NOMO-1 (cell line): ENCODE measurements at regions not wholly inside any gene's neighbourhood (a gene's known extent, or its start where the extent isn't known, plus 50 kb on each side); places are given as distances from the start of the nearest gene placed in this dataset.

Source experiments
- DNase-seq, 2 experiments: peaks; one replicate each; lab custom pipeline; 2025; ENCODE audit not compliant: unreplicated experiment in 2 of 2; lab: John Stamatoyannopoulos, UW

DNA sequence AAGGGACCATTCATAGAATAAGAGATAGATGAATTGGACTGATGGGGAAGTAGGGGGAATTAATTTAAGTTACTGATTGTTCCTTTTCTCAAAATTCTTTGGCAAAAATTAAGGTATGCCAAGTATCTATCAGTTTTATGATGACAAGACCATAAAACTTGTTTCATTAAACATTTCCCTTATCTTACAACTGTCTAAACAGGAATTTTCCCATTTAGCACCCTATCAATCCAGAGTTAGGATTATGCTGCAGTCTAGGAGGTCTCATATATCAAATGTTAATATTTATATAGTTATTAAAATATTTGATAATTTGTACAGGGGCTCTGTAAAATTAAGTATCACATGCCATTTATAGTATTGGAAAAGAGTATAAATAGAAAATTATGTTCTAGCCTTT lies 51.5 kb upstream of the ARID1B start:
- no peak for DNase-seq

DNA sequence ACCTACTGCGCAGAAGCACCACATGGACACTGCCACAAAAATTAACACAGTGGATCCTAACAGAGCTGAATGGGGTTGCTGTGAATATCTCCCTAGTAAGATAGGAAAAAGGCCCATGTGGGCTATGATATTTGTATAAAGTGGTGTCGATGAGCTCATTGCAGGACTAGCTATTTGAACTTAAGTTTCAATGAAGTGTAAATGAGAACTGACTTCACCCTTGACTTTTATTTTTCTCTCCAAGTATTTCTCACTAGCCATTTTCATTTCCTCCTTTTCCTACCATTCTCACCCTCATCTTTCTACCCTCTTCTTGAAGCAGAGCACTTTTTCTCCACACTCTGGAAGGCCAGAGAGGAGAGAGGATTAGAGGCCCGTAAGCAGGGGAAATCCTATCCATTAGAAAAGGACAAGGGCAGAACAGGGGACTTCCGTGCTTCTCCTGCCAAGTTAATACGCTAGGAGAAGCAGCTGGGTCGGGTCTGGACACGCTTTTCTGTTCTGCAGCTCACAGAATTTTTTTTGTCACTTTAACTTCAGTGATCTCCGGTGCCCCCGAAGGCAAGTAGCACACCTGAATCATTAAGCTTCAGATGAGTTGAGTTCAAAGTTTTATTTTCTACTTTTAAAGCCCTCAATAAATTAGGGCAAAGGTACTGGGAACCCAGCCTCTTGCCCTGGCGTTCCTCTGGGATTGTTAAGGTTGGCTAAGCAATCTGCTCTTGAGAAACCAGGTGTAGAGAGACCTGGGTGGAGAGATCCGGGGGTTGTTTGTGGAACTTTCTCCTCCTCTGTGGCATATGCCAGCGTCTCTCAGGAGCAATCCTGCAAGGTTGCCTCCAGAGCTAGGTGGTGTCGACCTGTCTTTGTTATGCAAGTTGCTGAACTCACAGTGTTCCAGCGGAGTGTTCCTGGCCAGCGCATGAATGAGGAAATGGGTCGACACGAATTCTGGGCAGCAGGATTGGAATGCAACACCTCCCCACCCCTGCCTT lies 56.2 kb upstream of the ARID1B start:
- DNase-seq = peak in 1 of 2 experiments; percentile 27

DNA sequence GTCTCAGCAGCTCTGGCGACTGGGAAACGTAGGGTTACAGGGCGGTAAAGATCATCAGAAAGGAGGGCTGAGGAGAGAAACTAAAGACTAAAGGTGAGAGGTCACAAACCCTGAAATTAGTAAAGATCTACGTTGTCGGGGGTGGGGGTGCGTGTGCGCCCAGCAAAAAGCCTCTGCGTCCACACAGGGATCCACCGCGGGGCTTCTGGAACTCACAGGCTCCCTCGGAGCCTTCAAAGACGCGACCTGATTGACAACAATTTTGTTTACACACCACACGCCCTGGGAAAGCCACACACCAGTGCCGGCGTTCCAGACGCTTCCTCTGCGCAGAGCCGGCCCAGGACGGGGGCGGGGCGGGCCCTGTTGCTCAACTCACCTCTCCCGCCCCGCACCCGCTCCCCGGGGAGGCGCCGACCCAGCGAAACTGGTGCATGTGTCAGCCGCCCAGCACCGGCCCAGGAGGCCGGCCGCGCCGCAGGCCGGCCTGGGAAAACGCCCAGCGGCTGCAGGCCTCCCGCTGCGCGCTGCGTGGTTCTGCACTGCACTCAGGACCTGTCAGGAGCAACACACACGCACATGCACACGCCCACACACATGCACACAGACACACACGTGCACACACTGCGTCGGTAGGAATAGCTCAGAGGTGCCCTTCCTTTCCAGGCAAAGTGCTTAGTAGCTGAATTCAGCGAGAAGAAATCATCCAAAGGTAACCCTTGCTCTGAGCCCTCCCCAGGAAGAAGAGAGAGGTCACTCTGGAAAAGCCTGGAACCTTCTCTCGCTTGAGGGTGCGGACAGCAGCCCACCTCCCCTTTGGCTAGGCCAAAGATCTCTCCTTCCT lies 57.2 kb upstream of the ARID1B start:
- DNase-seq = peak; percentile 72 to 92

DNA sequence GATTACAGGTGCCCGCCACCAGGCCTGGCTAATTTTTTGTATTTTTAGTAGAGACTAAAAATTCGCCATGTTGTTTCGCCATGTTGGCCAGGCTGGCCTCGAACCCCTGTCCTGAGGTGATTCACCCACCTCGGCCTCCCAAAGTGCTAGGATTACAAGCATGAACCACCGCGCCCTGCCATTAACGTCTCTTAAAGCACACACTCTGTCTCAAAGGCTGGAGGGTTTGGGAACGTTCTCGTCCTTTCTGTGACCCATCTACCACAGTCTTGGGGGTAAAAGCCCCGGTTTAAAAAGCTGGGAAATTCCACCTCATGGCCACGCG lies 57.8 kb upstream of the ARID1B start:
- no peak for DNase-seq

DNA sequence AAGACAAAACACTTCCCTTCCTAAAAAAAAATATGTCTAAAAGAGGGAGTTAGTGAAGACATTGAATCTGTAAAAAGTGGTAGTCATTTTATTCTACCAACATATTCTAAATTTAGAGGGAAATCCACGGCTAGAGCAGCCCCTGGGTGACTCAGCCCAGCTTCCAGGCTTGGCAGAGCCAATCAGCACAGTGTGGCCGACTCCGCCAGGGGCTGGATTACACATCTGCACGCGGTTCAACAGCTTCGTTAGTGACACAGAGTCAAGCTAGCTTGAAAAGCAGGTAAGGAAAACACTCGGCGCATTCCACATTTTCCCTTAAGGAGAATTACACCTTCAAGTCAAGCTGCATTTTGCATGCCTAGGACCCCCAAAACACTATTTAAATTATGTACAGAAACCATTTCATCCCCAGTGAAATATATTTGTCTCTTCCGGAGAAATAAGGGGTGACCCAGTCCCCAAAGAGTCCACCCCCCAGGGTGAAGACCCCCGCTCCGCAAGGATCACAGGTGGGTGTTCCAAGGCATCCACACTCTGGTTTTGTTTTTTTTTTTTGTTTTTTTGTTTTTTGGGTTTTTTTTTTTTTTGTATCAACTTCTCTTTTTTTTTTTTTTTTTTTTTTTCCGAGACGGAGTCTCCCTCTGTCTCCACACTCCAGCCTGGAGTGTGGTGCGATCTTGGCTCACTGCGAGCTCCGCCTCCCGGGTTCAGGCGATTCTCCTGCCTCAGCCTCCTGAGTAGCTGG lies 58.4 kb upstream of the ARID1B start:
- peak; percentile 64 to 86 for DNase-seq

DNA sequence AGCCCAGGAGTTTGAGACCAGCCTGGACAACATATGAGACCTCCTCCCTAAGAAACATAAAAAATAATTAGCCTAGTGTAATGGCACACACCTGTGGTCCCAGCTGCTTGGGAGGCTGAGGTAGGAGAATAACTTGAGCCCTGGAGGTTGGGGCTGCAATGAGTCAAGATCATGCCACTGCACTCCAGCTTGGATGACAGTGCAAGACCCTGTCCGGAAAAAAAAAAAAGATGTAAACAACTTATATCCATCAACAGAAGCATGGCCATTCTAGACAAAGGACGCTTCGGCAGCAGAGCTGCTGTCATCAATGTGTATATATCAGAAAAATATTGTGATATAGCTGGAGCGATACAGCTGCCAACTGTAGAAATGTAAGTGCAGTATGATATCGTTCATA lies 59.6 kb upstream of the ARID1B start:
- DNase-seq = no peak

DNA sequence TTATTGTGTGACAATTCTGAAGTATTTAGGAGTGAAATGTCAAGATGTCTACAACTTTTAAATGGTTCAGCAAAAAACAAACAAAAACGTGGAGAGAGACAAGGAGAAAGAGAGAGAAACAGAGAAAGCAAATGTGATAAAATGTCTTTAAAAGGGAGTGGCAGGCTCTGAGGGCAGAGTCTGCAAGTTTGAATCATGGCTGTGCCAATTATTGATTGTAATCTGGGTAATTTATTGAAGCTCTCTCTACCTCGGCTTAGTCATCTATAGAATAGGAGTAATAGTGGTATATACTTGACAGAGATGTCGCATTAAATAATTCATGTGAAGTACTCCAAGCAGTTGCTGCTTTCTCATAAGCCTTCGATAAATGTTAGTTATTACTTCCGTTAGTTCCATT lies 61.3 kb upstream of the ARID1B start:
- no peak for DNase-seq

DNA sequence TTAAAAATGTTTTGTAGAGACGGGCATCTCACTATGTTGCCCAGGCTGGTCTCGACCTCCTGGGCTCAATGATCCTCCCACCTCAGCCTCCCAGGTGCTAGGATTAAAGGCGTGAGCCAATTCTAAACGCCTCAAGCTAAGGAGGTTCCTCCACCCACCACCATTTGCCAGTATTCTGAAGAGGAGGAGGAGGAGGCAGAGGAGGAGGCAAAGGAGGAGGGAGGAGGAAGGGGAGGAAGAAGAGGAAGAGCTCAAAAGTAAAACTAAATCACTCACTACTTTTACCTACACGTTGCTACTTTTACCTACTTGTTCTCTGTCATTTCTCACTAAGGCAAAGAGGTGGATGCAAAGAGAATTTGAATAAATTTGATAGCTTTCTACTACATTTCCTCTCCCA lies 63.6 kb upstream of the ARID1B start:
- no peak for DNase-seq

DNA sequence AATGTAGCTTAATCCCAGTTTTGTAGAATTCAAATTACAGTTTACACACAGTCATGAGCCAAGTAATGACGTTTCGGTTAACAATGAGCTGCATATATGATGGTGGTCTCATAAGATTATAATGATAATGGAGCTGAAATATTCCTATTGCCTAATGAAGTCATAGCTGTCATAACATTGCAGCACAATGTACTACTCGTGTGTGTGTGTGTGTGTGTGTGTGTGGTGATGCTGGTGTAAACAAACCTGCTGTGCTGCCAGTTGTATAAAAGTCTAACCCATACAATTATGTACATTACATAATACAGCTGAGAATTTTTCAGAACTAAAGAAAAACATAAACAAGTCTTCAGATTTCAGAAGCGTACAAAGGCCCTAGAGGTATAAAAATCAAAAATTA lies 66.7 kb upstream of the ARID1B start:
- DNase-seq = no peak

DNA sequence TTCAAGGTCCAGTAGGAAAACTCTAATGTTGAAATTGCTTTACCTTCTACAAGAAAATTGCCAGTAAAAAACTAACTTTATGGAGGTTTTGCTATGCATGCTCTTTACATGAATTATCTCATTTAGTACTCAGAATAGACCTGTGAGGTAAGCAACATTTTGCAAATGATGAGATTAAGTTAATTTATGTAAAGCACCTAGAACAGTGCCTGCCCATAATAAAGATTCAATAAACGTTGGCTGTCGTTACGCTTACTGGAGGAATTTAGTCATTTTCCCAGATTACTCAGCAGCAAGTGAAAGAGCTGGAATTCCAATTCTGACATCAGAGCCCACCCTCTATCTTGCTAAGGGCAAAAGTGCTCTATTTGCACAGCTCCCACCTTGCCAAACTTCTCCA lies 69.4 kb upstream of the ARID1B start:
- DNase-seq = no peak

DNA sequence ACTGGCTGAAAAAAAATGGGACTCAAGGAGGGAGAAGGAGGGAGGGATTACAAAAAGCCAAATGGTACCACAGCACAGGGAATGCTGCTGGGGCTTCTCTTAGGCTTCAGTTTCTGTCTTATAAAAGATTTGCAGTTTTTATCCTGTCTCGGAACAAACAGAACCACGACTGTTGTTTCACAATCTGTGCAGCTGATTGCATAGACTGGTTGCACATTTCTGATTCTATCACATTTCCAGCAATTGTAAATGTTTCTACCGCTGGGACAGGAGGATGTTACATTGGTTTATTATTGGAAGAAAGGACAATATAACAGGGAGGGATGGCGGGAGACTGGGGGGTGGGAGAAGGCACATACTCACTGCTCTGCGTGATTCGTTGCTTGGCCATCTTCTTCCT lies 73.5 kb upstream of the ARID1B start:
- DNase-seq = no peak

DNA sequence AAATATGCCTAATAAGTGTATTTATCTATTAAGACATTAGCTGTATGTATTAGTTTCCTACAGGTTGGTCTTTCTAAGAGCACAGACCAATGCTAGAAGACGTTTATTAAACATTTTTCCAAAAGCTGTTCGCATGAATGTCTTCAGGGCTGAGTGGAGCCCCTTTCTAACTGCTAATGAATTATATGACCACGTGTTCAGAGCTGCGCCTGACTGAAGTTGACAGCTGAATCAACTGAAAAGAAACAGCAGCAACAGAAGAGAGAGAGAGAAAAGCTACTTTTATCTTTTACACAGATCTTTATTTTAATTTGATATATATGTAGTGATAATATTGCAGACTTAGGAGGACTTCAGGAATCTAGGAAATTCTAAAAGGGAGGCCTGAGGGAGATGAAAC lies 75.2 kb upstream of the ARID1B start:
- DNase-seq = no peak

DNA sequence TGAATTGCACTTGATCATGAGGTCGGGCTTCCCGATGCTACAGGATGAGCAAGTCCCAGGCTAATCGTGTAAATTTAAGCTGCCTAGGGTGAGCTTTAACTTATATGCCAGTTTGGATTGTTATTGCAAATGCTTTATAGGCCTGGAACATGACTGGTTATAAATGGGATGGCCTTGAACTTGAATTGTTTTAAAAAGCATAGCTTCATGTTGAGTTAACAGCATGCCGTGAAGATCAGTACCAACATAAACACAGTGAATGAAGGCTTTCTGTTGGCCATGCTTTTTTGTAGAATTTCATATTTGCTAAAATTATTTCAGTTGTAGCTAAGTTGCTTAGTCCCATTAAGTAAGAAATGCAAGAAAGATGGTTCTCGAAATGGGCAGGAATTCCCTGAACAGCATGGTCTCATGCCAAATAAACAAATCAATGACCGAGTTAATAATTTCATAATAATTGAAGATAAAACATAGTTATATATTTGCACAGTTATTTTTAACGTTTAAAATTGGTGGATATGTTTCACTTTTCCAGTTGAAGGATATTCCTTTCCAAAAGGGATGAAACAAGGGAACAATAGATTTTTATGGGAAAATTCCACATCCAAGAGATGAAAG lies 76.6 kb upstream of the ARID1B start:
- DNase-seq = no peak

DNA sequence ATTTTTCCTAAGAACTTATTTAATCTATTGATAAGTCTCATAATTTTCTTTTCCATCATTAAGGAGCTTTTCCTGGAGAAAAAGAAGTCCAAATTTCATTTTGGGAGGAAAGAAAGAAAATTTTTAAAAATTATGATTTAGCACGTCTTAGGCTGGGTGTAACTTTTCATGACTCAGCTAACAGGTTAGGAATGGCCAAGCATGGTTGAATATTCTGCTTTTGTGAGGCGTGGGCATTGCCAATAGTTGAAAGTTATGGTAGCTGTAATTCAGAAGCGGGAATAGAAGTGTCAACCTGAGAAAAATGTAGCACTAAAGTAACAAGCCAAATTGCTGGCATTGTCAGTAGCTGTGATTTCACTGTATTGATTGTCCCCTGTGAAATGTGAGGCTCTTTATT lies 77.2 kb upstream of the ARID1B start:
- DNase-seq = no peak

DNA sequence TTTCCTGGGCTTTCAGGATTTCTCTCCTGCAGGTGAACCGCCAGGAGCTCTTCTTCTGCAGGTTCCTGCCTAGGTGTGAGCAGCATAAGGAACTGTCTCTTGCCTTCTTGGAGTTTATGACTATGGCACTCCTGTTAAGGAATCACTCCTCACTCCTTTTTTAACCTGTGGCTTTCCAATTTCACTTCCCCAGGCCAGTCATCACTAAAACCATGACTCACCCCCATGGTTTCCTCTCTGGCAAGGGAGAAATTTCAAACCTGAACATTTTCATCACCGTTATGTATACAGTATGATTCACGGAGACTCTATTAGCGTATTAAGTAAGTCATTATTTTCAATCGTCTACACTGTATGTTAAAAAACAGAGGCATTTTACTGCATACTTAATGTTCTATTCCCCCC lies 78.2 kb upstream of the ARID1B start:
- DNase-seq = no peak

DNA sequence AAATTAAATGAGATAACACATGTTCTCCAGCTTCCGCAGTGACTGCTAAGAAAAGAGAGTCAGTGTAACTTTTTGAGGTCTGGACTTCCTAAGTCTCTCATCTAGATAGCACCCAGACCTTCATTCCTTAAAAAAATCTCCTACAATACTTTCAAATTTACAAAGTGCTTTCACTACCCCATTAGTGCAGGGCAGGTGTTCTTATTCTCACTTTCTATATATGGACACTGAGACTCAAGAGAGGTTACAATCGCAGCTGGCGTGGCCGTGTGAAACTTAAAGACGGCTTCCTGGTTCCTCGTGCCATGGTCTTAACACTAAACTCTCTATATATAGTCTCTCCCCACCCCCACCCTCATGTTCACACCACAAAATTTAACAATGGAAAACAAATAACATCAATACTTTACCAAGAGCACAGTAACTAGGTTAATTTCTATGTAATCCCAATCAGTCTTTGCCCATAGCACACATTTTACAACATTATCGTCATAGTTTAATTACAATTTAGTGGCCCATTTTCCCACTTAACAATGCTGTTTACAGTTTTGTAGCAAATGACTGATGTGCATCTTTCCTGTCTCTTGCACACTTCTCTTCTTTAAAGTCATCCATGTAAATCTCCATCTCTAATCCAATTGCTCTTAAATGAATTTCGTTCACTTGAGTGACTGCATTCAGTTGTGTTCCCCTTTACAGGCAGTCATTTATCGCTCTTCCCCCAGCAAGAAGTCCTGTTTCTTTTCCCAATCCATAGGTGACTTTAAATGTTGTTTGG lies 78.8 kb upstream of the ARID1B start:
- DNase-seq = peak in 1 of 2 experiments; percentile 28

DNA sequence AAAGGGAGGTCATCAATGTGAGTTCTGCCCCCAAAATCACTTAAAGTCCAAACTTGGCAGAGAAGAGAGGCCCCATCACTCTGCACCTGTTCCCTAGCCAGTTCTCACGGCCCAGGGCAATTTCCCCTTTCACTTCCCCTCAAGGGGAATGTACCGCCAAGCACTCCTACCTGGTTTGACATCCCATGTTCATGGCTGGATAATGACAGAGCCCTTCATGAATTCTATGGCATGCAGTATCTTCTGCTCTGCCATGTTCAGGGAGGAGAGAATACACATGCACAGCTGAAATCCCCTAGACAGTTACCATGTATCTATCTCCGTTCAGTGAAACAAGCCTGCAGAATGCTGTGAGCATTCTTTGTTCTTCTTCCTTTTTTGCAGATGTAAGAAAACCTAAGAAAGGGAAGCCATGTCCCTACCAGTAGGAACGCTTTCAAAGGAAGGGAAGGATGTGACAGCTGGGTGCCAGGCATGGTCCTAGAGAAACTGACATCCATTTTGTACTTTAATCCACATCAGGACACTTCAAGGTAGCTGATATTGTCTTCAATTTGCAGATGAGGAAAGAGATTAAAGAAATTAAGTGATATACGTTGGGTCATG lies 79.8 kb upstream of the ARID1B start:
- DNase-seq = peak; percentile 25 to 67

DNA sequence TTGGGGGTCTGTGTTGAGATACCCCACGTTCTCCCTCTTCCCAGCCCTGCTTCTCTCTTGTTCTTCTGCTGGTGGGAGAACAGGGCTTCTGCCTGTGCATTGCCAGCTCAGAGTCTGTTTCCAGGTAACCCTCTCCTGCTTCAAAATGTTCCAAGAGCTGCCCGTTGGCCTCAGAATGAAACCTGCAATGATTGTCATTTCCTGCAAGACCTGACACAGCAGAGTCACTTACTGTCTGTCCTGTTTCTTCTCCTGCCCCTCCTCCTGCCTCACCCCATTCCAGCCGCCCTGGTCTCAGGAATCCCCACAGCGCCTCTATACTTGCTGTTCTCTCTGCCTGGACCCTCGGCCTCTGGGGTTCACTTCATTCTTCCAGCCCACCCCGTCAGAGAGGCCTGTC lies 81.4 kb upstream of the ARID1B start:
- no peak for DNase-seq

DNA sequence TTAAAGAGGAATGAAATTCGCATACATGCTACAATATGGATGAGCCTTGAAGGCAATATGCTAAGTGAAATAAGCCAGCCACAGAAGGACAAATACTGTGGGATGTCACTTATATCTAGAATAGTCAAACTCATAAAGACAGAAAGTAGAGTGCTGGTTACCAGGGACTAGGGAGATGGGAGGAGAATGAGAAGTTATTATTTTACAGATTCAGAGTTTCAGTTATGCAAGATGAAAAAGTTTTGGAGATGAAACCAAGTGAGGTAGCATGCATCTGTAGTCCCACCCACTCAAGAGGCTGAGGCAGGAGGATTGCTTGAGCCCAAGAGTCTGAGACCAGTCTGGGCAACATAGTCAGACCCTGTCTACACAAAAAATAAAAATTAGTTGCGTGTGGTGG lies 82.5 kb upstream of the ARID1B start:
- no peak for DNase-seq

DNA sequence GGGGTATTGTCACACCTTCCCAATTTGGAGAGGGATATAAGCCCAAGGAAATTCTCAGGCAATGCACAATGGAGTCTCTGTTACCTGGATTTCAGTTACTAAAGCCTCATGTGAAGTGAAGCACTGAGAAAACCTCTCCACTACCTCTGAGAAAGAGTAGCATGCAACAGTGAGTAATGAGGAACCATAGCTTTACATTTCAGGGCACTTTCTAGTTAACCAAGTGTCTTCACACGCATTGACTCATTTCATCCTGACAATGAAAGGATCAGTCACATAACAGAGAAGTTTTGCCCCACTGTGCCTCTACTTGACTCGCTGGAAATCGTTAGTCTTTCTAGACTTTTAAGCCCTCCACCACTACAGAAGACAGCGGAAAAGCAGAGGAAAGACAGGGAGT lies 86.2 kb upstream of the ARID1B start:
- DNase-seq = no peak
